GM18858 (cell line): ENCODE measurements at regions not wholly inside any gene's neighbourhood (a gene's known extent, or its start where the extent isn't known, plus 50 kb on each side); places are given as distances from the start of the nearest gene placed in this dataset.
"Not testable (repeated sequence)": the region's sequence is repeated elsewhere in the genome, so short reads cannot be mapped to it uniquely, and the experiment has no call there.

Experiments used
- ATAC-seq: cut with Tn5 transposase; IDR thresholded peaks from one replicate; pipeline ENCODE4 v1.9.1; 2021; ENCODE audit not compliant: unreplicated experiment

DNA sequence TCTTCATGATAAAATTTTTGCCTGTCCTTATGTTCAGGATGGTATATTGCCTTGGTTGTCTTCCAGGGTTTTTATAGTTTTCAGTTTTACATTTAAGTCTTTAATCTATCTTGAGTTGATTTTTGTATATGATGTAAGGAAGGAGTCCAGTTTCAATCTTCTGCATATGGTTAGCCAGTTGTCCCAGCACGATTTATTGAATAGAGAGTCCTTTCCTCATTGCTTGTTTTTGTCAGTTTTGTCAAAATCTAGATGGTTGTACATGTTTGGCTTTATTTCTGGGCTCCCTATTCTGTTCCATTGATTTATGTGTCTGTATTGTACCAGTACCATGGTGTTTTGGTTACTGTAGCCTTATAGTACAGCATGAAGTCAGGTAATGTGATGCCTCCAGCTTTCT is 91.6 kb upstream of the FAM98A start:
- not testable (repeated sequence) for ATAC-seq

DNA sequence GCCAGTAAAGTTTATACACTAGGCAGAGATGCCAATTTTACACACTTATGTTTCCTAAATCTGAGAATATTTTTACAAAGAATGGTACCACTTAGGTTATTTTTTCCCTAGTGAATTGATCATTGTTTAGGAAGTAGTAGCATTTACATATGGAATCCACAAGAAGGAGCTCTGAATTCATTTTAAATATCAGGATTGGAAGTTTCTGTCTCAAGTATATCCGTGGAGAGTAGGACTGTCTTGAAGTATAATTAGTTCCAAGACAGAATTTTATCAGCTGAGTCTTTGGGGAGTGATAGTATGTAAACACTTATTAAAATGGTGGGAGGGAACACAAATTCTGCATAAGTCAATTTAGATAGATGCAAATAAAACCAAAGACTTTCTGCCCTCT is 82.3 kb upstream of the FAM98A start:
- no peak for ATAC-seq

DNA sequence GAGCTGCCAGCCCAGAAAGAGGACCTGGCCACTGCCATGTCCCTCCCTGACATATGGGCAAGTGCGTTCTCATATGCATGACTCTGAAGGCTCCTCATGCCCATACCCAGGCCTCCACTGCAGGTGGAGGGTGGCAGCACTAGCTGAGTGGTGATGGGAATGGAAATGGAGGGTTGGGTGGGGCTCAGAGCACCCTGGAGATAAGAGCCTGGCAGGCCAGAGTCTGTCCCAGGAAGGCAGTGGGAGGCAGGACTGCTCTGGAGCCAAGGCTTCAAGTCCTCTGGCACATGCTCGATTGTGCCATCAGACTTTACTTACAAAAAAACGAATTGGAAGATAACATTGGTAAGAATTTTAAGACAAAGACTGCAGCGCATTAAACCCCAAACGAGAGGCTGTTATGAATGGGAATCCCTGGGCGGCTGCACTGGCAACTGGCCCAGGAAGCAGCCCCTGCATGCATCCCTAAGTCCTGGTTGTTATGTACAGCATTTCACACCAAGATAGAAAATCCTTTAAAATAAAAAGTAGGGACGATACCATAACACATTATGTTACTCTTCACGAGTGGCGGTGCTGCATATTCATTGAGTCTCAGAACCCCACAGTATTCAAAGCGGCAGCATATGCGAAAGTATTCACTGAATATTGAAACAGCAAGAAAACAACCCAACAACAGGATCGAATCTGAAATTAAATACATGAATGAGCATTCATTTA is 81.7 kb upstream of the FAM98A start:
- no peak for ATAC-seq

DNA sequence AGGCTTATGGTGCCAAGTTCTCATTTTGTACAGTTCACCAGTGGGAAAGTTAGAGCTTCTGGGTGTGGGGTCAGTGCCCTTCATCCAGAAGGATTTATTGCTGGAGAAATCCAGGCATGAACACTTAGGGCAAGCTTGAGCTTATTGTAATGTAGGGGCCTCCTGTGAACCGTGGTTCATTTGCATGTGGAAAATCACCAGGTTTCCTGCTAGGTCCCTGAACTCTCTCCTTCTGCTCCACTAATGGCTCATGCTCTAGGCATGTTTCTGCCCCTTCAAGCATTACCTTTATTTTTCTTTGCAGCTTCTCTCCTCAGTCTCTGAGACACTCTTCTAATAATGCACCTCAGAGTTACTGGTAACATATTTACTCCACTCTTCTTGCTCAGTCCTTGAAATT is 79.3 kb upstream of the FAM98A start:
- ATAC-seq: no peak

DNA sequence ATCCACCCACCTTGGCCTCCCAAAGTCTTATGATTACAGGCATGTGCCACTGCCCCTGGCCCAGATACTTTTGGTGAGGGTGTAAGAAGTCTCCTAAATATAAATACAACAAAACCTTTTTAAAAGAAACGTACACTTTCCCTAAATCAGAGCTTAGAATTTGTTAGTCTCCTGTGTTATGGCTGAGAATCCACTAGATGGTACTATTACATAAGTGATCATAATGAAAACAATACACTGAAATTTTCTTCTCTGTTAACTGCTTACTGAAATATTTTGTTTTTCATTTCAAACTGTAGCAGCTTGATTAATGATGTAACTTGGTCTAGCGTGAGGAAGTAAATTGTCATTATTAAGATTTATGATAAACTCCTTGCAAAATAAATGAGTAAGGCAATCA is 74.8 kb upstream of the FAM98A start:
- ATAC-seq: no peak

DNA sequence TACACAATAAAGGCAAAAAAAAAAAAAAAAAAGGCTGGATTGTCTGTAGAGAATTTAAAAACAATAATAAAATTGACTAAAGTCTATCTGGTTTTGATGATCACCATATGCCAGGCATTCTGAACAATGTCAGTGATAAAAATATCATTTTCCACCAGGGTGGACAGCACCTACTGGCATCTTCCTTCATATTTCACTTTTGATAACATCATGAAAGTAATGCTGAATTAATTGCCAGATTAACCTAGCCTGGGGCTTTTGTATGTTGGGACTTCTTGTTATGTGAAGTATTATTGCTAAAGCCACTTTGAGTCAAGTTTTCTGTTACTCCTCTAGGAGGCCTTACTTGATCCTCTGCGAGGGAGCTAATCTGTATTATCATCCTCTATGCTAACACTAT is 73.8 kb upstream of the FAM98A start:
- no peak for ATAC-seq

DNA sequence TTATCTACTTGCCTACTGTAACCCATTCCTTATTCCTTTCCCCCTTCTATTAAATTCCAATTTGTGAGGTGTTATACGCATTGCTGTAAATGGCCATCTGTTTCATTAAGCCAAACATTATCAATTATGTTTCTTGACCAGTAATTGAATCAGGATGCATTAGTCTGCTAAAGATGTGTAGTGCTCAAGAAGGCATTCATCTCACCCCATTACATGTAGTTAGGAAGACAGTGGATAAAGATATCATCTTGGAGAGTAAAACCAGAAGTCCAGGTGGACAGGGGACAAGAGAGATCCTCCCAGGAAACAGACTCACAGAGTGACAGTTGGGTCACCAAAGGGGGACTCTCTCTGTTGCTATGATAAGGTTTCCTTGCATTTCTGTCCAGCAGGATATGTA is 73.3 kb upstream of the FAM98A start:
- no peak for ATAC-seq

DNA sequence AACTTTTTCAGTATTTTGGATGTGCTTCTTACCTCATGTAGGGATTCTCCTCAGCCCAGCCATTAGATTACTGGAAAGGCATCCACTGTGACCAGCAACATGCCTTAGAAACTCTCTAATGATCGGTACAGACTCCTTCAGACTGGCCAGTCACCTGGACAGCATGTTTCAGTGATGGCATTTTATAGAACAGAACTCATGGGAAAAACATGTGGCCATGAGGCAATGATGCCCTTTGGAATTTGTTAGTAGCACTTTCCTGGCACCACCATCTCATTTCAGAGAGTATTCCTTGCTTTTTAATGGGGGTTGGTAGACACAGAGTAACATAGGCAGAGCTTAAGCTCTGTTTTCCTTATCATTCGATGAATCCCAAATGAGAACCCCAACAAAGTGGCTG is 72.1 kb upstream of the FAM98A start:
- ATAC-seq: no peak

DNA sequence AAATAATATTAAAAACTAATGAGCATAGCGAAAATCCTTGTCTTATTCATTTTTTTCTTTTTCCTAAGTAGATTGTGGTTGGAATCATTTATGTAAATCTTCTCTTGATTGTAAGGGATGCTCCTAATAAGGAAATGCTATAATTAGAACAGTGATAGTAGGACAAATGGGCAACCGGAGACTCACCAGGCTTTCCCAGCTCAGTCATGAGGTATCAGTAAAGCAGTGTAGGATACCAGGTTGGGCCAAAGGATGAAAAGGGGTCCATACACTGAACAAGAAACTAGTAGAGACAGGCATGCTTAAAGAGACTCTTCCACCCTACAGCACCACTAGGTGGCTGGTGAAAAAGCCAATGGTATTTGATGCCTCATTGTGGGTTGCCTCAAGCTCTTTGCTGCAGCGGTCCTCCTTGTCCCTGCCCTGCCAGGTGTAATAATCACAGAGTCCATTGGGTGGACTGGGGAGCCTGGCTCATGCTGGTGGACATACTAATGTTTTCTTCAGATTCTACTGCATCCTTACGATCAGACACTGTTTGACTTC is 71.4 kb upstream of the FAM98A start:
- no peak for ATAC-seq

DNA sequence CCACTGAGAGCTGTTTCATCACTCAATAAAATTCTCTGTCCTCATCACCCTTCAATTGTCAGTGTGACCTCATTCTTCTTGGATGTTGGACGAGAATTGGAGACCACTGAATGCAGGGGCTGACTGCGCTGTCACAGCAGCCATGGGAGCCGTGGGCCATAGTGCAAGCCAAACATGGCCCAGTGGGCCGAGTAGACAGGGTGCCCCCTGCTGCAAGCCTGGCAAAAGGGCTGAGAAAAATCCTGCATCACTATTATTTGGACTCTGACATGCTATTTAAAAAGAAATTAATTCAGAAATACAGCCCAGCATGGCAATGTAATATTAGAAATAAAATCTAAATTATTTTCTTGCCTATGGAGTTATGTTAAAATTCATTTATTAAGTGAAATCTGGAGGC is 67.8 kb upstream of the FAM98A start:
- ATAC-seq: no peak

DNA sequence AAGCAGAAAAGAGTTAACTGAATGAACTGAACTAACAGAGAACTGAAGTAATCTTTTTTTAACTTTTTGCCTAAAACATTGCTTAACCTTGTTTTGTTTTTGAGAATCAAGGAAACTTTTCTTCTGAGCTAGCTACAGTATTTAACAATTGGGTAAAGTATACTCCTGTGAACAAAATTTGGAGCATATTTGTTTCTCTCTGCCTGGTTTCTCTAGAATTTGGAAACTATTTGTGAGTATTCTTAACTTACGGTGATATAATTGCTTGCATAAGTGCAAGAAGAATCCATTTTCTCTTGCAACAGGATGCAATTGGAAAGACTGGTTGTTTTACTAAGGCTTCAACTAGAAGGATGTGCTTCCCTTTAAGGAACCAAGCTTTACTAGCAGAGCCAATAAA is 65.9 kb upstream of the FAM98A start:
- ATAC-seq: no peak

DNA sequence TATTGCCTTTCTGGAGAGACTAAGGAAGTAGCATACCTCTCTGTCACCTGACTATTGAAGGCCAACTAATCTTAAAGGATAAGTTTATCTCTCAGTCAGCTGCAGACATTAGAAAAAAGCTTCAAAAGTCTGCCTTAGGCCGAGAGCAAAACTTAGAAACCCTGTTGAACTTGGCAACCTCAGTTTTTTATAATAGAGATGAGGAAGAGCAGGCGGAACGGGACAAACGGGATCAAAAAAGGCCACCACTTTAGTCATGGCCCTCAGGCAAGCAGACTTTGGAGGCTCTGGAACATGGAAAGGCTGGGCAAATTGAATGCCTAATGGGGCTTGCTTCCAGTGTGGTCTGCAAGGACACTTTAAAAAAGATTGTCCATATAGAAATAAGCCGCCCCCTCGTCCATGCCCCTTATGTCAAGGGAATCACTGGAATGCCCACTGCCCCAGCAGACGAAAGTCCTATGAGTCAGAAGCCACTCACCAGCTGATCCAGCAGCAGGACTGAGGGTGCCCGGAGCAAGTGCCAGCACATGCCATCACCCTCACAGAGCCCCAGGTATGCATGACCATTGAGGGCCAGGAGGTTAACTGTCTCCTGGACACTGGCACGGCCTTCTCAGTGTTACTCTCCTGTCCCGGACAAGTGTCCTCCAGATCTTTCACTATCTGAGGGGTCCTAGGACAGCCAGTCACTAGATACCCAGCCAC is 61.5 kb upstream of the FAM98A start:
- ATAC-seq: no peak

DNA sequence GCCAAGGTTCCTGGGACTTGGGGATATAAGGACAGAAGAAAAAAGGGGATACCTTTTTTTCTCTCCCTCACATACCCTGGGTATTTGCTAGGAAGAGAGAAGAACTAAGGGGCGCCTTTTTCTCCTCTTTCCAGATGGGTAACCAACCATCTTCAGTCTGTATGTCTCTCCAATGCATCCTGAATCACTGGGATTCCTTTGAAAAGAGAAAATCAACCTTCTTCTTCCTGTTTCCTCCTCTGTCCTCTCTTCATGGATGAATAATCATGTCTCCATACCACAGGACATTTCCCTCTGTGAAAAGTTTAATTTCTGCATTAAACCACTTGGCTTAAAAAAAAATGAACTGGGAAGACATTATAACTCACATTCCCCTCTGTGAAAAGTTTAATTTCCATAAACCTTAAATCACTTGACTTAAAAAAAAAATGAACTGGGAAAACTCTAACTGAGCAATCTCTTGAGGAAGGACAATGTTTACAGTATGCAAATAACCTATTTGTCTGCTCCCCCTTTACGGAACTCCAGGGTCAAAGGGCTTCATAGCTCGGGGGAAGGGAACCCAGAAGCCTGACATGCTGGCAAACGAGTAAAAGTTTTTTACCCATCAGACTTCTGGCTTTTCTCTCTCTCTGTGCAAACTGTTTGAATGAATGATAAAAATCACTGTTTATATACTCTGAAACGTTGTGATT is 56.7 kb upstream of the FAM98A start:
- no peak for ATAC-seq

DNA sequence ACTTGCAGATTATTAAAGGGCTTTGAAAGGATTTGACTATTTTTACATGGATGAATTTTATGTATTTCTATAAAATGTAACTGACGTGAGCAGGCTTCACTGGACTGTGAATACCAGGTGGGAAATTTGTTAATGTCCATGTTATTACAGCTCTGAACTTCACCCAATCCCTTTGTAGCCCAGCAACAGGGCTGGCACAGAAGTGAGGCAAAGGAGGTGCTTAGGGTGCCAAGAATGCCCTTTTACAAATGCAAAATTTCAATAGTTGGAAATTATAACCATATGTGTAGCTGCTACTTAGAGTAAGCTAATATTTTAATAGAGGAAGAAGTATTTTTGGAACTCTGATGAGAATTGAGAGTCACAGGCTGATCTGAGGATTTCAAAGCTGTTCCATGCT is 53.7 kb upstream of the FAM98A start:
- ATAC-seq: no peak

DNA sequence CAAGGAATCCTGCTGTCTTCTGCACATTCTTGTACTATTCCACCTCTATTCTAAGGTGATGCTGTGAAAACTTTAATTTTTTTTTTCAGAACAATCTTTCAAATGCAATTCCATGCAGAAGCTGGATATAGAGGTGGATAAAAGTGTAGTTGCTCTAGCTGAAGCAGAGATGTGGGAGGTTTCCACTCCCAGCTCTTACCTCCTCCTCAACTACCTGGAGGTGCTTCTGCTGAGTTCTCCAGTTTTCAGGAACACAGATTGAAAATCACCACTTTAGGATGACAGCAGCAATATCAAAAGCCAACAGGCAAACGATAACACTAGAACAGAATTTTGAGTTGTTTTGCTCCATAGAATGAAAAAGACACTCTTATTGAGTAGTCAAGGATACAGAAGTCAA is 51.1 kb upstream of the FAM98A start:
- ATAC-seq: no peak
